Right lobe of liver (tissue), 4 donors: ENCODE measurements at regions not wholly inside any gene's neighbourhood (a gene's known extent, or its start where the extent isn't known, plus 50 kb on each side); places are given as distances from the start of the nearest gene placed in this dataset.

ENCODE experiments used
- POLR2A ChIP-seq: fragments of 450-650 bp; IDR thresholded peaks from one replicate; pipeline ENCODE4 v1.6.1; 2017; ENCODE audit warnings: antibody characterized with exemption, mild to moderate bottlenecking
- TF ChIP-seq, protein P1 (sequence below), 4 donors: fragments of 200-600 bp in 3 of 4; fragments of 450-650 bp in 1 of 4; IDR thresholded peaks; one replicate each; pipeline versions ENCODE4 v1.5.1 to v1.8.0; 2016 to 2022; ENCODE audit warnings: antibody characterized with exemption in 4 of 4, mild to moderate bottlenecking in 2 of 4
- donor health status: DM: no; HTN: no; CAD: no.
- donor health status: DM: no; HTN: no; CAD: no.
- donor health status: DM: no; HTN: yes; CAD: no.

DNA sequence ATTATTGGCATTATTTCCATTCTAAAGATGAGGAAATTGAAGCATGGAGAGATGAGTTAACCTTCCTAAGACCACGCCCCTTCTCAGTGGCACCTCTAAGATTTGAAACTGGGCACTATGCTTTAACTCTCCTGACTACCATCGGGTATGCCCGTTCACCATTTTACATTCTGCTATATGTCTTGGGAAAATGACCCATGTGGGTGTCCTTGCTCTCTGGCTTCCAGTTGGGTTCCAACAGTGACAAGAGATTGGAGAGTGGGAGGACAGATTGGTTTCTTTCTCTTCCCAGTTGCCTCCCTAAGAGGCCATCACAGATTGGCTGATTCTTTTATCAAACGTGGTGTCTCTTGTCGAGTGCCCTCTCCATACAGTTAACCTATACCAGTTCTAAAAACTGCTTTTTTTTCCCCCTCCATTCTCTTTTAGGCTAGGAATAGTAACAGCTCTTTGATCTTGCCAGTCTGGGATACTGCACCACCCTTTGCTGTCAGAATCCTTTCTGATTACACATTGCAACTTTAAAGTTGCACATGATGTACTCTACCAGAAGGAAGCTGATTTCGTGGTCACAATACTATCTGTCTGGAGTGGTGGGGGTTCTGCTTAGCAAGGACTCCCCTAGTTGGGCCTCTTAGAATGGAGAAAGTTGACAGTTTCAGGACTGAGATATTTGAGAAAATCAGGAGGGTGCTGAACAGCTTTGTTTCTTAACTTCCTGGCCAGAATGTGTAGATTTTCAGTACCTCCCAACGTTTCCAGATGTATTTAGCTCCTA, 88.0 kb upstream of the ELOVL5 start:
- no peak for TF ChIP-seq POLR2A
- TF ChIP-seq, protein P1, sequence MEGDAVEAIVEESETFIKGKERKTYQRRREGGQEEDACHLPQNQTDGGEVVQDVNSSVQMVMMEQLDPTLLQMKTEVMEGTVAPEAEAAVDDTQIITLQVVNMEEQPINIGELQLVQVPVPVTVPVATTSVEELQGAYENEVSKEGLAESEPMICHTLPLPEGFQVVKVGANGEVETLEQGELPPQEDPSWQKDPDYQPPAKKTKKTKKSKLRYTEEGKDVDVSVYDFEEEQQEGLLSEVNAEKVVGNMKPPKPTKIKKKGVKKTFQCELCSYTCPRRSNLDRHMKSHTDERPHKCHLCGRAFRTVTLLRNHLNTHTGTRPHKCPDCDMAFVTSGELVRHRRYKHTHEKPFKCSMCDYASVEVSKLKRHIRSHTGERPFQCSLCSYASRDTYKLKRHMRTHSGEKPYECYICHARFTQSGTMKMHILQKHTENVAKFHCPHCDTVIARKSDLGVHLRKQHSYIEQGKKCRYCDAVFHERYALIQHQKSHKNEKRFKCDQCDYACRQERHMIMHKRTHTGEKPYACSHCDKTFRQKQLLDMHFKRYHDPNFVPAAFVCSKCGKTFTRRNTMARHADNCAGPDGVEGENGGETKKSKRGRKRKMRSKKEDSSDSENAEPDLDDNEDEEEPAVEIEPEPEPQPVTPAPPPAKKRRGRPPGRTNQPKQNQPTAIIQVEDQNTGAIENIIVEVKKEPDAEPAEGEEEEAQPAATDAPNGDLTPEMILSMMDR (IDR thresholded peaks at IDR 0.05), result no peak
